CD14-positive monocyte (primary cell): ENCODE measurements at regions not wholly inside any gene's neighbourhood (a gene's known extent, or its start where the extent isn't known, plus 50 kb on each side); places are given as distances from the start of the nearest gene placed in this dataset.

Experiments
- DNase-seq, 3 donors: peaks; one replicate each; pipeline ENCODE4 v3.0.0-alpha.2; 2011 to 2022
- H2AFZ ChIP-seq: 2 replicates; pipeline ENCODE4 v1.6.0; 2012; ENCODE audit warnings: mild to moderate bottlenecking, low read depth, low read length, inconsistent platforms; ENCODE audit not compliant: insufficient read depth, poor library complexity, severe bottlenecking
- H3K27ac ChIP-seq, 2 donors: 1 replicate in 1 of 2; 2 replicates in 1 of 2; pipeline ENCODE4 v1.5.1; 2012 to 2013; ENCODE audit warnings: low read length in 2 of 2, control low read depth in 1 of 2, inconsistent platforms in 1 of 2, low read depth in 1 of 2, mild to moderate bottlenecking in 1 of 2
- H3K27me3 ChIP-seq, 2 donors: one replicate each; pipeline versions ENCODE4 v1.6.0 to v1.6.1; 2011 to 2013; ENCODE audit warnings: low read length in 2 of 2; ENCODE audit not compliant: control insufficient read depth in 2 of 2, insufficient read depth in 2 of 2
- H3K36me3 ChIP-seq, 2 donors: replicated peaks in 1 of 2; 1 replicate in 1 of 2; 2 replicates in 1 of 2; pipeline versions ENCODE4 v1.5.1 to v1.6.1; 2012 to 2013; ENCODE audit warnings: low read length in 2 of 2, control low read depth in 1 of 2, inconsistent platforms in 1 of 2, mild to moderate bottlenecking in 1 of 2; ENCODE audit not compliant: insufficient read depth in 2 of 2, control insufficient read depth in 1 of 2
- H3K4me1 ChIP-seq, 2 donors: 1 replicate in 1 of 2; 2 replicates in 1 of 2; pipeline versions ENCODE4 v1.5.1 to v1.6.1; 2012 to 2013; ENCODE audit warnings: low read length in 2 of 2, control low read depth in 1 of 2, inconsistent platforms in 1 of 2, mild to moderate bottlenecking in 1 of 2, moderate library complexity in 1 of 2; ENCODE audit not compliant: insufficient read depth in 2 of 2, control insufficient read depth in 1 of 2
- H3K4me2 ChIP-seq: replicated peaks from 2 replicates; pipeline ENCODE3; 2012; ENCODE audit warnings: low read length, moderate library complexity, mild to moderate bottlenecking; ENCODE audit not compliant: poor library complexity, severe bottlenecking; ENCODE audit errors: extremely low read depth
- H3K4me3 ChIP-seq, 3 experiments: fragments of 200-600 bp in 1 of 3; sonication (generic) in 1 of 3; replicated peaks in 1 of 3; 1 replicate in 2 of 3; 2 replicates in 1 of 3; pipeline ENCODE4 v1.5.1; 2011 to 2013; ENCODE audit warnings: low read length in 3 of 3, mild to moderate bottlenecking in 3 of 3, control low read depth in 2 of 3, low read depth in 2 of 3, inconsistent platforms in 1 of 3, moderate library complexity in 1 of 3
- H3K79me2 ChIP-seq: 2 replicates; pipeline ENCODE4 v1.6.0; 2012; ENCODE audit warnings: mild to moderate bottlenecking, control low read depth, inconsistent platforms, low read length, moderate library complexity; ENCODE audit not compliant: insufficient read depth
- H3K9ac ChIP-seq: 2 replicates; pipeline ENCODE4 v1.6.0; 2017; ENCODE audit warnings: low read length, mild to moderate bottlenecking; ENCODE audit not compliant: insufficient read depth, poor library complexity, severe bottlenecking
- H3K9me3 ChIP-seq, 2 donors: replicated peaks in 1 of 2; 1 replicate in 1 of 2; 2 replicates in 1 of 2; pipeline versions ENCODE4 v1.5.1 to v1.6.1; 2012 to 2013; ENCODE audit warnings: low read length in 2 of 2, control low read depth in 1 of 2; ENCODE audit not compliant: control insufficient read depth in 1 of 2, insufficient read depth in 1 of 2
- H4K20me1 ChIP-seq: 2 replicates; pipeline ENCODE4 v1.6.0; 2012; ENCODE audit warnings: mild to moderate bottlenecking, low read length, control low read depth, moderate library complexity; ENCODE audit not compliant: insufficient read depth
- H3K27ac Mint-ChIP-seq, 7 donors: one replicate each; pipeline ENCODE4 v1.8.0; 2020; ENCODE audit warnings: mild to moderate bottlenecking in 7 of 7, mixed read lengths in 7 of 7, moderate library complexity in 6 of 7, inconsistent platforms in 2 of 7
- H3K27me3 Mint-ChIP-seq, 3 donors: one replicate each; pipeline ENCODE4 v1.8.0; 2021 to 2022; ENCODE audit warnings: low read depth in 3 of 3, mild to moderate bottlenecking in 3 of 3, mixed read lengths in 3 of 3, moderate library complexity in 3 of 3, inconsistent platforms in 1 of 3
- H3K36me3 Mint-ChIP-seq, 2 donors: one replicate each; pipeline ENCODE4 v1.8.0; 2020; ENCODE audit warnings: mixed read lengths in 2 of 2, inconsistent platforms in 1 of 2, mild to moderate bottlenecking in 1 of 2
- H3K4me1 Mint-ChIP-seq: one replicate; pipeline ENCODE4 v1.8.0; 2020; ENCODE audit warnings: mild to moderate bottlenecking, mixed read lengths
- H3K4me3 Mint-ChIP-seq, 2 donors: one replicate each; pipeline ENCODE4 v1.8.0; 2020; ENCODE audit warnings: mild to moderate bottlenecking in 2 of 2, mixed read lengths in 2 of 2, moderate library complexity in 1 of 2
- H3K9me3 Mint-ChIP-seq, 7 donors: one replicate each; pipeline ENCODE4 v1.8.0; 2020 to 2022; ENCODE audit warnings: mixed read lengths in 7 of 7, mild to moderate bottlenecking in 6 of 7, moderate library complexity in 6 of 7, inconsistent platforms in 2 of 7
- CTCF ChIP-seq: fragments of 200-600 bp; IDR thresholded peaks from one replicate; pipeline ENCODE4 v1.8.0; 2022; ENCODE audit warnings: antibody characterized with exemption, mild to moderate bottlenecking
- WGBS: methylation state at CpG from one replicate; pipeline ENCODE4 v1.1.5; 2013; ENCODE audit warnings: missing lambda C conversion rate; ENCODE audit not compliant: insufficient coverage; 5-methylcytosine and 5-hydroxymethylcytosine counted together
- intact Hi-C, 2 donors: fragments of 100-400 bp; cut with micrococcal nuclease; formaldehyde crosslinking; loops; one replicate each; pipeline versions ENCODE4 v1.15.0 to v1.15.1; 2023

DNA sequence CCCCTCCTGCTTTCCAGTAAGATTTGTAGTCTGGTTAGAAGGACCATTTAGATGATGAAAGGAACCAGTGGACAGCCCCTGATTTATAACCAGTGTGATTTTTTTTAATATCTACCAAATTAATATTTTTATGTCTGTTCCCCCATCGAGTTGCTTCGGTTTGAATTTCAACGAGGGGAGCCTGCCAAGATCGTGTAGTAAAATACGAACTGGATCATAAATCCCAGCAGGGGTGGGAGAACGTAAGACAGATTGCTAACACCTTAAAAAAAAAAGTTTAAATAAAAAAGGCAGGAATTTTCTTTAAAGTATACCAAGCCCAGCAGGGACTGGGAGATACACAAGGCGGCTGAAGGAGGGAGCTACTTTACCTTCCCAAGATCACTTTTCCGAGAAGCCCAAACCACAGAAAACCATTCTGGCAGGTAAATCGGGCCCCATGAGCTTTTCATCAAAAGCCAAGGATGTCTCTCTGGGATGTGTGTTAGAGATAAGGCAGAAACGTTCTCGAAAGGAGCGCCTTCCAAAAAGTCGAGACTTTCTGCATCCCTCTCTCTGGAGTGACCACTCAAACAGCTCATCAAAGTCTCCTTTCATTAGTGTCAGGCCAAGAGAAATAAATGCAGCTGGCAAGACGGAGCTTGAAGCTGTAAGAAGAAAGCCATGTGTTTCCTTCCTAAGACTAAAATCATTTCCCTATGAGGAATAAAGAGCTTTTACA, 270.5 kb upstream of the NFE2L3 start:
- peaks cover 0 to 4% (median 0%) of the 10 kb centered on the region in 7 donors for H3K9me3 Mint-ChIP-seq
- peaks cover 36 to 68% (median 41%) of the 10 kb centered on the region in 3 donors for H3K27me3 Mint-ChIP-seq

DNA sequence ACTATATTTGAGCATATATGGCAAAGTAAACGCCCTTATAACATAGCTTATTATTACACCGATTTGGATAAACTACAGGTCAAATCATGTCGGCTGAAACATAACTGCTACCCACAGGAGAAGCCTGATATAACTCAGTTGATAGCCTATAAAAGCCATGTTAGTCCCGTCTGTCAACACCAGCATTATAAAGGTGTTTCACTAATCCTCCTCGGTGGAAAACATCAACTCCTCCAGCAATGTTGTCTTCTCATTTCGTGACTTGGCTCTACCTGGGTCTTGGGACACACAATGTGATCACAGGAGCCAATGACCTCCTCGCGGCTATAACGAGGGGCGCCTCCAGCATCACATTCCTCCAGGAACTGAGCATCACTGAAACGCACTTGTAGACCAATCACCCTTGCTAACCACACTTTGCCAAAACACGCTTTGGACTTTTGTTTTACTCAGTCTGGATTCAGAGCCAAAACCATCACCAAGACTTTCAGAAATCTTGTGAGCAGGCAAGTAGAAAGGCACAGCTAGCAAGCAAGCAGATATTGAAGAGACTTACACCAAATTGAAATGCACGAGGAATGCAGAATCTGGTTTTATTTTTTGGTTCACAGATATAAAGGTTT, 269.7 kb upstream of the NFE2L3 start:
- peaks cover 35 to 65% (median 41%) of the 10 kb centered on the region in 3 donors for H3K27me3 Mint-ChIP-seq
- no peaks in the 10 kb centered on the region for H3K79me2 ChIP-seq
- H3K4me1 ChIP-seq = no peaks in the 10 kb centered on the region
- intact Hi-C loops = no loop called here
- WGBS = 98% methylated on average over 11 of the region's 13 CpGs
- no peaks in the 10 kb centered on the region for H4K20me1 ChIP-seq
- H3K27ac Mint-ChIP-seq = no peak overlapping the region
- peak overlapping the region in 1 of 2 donors; percentile 29 for H3K4me3 Mint-ChIP-seq
- no peak overlapping the region for H3K9ac ChIP-seq
- H3K4me1 Mint-ChIP-seq = no peaks in the 10 kb centered on the region
- no peak for DNase-seq
- H3K9me3 Mint-ChIP-seq = peaks cover 0 to 4% (median 0%) of the 10 kb centered on the region in 7 donors
- H2AFZ ChIP-seq = no peak overlapping the region
- H3K9me3 ChIP-seq = no peaks in the 10 kb centered on the region
- TF ChIP-seq CTCF = no peak
- H3K4me3 ChIP-seq = no peak overlapping the region
- H3K36me3 ChIP-seq = no peaks in the 10 kb centered on the region
- H3K27ac ChIP-seq = no peak overlapping the region
- H3K36me3 Mint-ChIP-seq = no peaks in the 10 kb centered on the region
- H3K4me2 ChIP-seq = no peak overlapping the region
- H3K27me3 ChIP-seq = peaks cover 34 to 65% of the 10 kb centered on the region in 2 donors

More for the DNA sequence above, 270.5 kb upstream of the NFE2L3 start:
- Histone ChIP-seq H3K9me3 (no peaks in the 10 kb centered on the region), H4K20me1 (no peaks in the 10 kb centered on the region), H3K9ac (no peak overlapping the region), H3K27me3 (peaks cover 35 to 65% of the 10 kb centered on the region in 2 donors), H3K36me3 (no peaks in the 10 kb centered on the region), H3K4me1 (no peaks in the 10 kb centered on the region), H3K27ac (no peak overlapping the region), H3K4me2 (no peak overlapping the region), H2AFZ (no peak overlapping the region), H3K79me2 (no peaks in the 10 kb centered on the region), H3K4me3 (no peak overlapping the region)
- TF ChIP-seq CTCF = no peak
- intact Hi-C loops = no loop called here
- H3K36me3 Mint-ChIP-seq = no peaks in the 10 kb centered on the region
- no peak overlapping the region for H3K27ac Mint-ChIP-seq
- no peak for DNase-seq
- no peaks in the 10 kb centered on the region for H3K4me1 Mint-ChIP-seq
- peak overlapping the region in 1 of 2 donors; percentile 46 for H3K4me3 Mint-ChIP-seq
- no CpG with 5 or more reads among the region's 14 CpGs for WGBS
